NCI-H345 (cell line): ENCODE measurements at regions not wholly inside any gene's neighbourhood (a gene's known extent, or its start where the extent isn't known, plus 50 kb on each side); places are given as distances from the start of the nearest gene placed in this dataset.
"Not testable (repeated sequence)": the region's sequence is repeated elsewhere in the genome, so short reads cannot be mapped to it uniquely, and the experiment has no call there.

Source experiments
- DNase-seq: peaks from one replicate; lab custom pipeline; 2025; lab: John Stamatoyannopoulos, UW

DNA sequence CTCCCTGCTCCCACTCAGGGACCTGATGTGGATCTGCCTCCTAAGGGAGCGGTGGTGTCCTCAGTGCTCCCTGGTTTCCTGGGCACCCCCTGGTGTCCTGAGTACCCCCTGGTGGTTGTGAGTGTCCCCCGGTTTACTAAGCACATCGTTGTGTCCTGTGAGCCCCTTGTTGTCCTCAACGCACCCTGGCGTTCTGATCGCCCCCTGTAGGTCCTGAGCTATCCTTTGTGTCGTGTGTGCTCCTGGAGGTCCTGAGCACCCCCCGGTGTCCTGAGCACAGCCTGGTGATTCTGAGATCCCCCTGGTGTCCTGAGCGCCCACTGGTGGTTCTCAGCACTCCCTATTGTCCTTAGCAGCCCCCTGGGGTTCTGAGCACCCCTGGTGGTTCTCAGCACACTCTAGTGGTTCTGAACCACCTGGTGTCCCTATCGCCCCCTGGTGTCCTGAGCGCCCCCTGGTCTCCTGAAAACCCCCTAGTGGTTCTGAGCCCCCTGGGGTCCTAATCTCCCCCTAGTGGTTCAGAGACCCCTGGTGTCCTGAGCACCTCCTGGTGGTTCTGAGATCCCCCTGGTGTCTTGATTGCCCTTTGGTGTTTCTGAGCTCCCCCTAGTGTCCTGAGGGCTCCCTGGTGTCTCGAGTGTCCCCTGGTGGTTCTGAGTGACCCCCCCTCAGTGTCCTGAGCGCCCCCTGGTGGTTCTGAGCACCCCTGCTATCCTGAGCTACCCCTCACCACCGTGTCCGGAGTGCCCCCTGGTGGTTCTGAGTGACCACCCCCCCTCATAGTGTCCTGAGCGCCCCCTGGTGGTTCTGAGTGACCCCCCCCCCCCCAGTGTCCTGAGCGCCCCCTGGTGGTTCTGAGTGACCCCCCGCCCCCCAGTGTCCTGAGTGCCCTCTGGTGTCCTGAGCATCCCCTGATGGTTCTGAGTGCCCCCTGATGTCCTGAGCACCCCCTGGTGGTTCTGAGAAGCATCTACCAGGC, 615.1 kb downstream of the TMEM121 start:
- DNase-seq: no peak

DNA sequence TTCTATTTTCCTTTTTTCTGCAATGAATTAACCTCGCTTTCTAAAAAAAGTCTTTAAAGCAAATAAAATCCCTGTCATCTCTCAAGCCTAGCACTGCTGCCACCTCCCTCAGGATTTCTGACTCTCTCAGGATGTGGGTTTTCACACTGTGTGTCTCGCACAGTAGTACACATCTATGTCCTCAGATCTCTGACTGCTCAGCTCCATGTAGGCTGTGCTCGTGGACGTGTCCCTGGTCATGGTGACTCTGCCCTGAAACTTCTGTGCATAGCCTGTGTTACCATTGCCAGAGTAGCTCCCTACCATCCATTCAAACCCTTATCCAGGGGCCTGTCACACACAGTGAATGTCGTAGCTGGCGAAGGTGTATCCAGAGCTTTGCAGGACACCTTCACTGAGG, 619.3 kb downstream of the TMEM121 start:
- not testable (repeated sequence) for DNase-seq

DNA sequence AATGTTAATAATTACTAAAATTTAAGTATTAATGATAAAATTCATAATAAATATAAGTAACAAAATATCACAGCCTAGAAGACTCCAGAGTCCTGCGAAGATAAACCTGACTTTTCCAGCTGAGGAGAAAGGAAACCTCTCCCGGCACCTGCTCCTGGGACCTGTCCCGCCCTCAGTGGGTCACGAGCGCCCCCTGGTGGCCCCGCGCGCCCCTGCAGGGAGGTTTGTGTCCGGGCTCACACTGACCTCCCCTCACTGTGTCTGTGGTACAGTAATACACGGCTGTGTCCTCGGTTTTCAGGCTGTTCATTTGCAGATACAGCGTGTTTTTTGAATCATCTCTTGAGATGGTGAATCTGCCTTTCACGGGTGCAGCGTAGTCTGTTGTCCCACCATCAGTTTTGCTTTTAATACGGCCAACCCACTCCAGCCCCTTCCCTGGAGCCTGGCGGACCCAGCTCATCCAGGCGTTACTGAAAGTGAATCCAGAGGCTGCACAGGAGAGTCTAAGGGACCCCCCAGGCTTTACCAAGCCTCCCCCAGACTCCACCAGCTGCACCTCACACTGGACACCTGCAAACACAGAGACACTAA, 627.1 kb downstream of the TMEM121 start:
- DNase-seq: peak; percentile 39

DNA sequence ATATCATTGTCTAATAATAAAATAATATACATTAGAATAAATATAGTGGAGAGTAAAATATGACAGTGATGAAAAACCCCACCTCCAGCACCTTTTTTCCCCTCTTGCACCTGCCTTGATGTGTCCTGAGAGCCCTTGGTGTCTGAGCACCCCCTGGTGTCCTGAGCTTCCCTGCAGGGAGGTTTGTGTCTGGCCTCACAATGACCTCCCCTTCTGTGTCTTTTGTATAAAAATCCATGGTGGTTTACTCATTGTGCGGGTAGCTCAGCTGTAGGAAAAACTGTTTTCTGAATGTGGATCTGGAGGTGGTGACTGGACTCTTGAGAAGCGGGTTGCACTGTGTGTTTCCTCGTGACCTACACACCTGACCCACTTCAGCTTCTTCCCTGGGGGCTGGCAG, 636.9 kb downstream of the TMEM121 start:
- DNase-seq: no peak

DNA sequence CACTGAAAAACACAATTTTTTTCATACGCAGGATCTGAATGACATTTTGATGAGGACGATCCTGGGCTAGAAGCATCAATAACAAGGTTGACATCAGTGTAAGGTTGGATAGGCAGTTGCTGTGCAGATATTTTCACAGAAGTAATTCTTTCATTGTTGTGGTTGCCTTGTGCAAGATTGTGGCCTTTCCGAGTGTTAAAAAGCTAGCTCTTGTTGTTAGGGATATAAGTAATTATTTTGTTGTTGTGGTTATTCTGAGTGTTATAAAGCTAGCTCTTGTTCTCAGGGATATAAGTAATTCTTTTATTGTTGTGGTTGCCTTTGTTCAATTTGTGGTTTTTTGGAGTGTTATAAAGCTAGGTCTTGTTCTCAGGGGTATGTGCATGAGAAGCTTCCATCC, 637.4 kb downstream of the TMEM121 start:
- DNase-seq: not testable (repeated sequence)

DNA sequence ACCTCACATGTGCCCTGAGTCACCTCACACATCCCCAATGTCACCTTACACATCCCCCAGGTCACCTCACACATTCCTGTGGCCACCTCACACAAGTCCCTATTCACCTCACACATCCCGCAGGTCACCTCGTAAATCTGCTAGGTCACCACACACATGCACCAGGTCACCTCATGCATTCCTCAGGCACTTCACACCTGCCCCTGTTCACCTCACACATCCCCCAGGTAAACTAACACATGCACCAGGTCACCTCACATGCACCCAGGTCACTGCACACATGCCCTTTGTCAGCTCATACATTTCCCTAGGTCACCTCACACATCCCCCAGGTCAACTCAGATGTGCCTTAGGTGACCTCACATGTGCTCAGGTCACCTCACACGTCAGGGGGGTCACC, 639.8 kb downstream of the TMEM121 start:
- DNase-seq: no peak

DNA sequence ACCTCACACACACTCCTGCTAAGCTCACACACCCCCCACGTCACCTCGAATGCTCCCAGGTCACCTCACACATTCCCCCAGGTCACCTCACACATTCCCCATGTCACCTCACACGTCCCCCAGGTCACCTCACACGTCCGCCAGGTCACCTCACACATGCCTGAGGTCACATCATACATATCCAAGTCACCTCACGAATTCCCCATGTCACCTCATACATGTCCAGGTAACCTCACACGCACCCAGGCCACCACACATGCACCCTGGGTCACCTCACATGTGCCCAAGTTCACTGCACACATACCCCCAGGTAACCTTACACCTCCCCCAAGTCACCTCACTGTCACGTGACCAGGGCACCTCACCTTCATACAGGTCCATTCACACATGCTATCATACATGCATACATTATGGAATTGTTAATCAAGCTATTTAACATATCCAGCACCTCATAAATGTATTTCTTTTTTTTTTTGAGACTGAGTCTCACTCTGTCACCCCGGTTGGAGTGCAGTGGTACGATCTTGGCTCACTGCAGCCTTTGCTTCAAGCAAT, 640.3 kb downstream of the TMEM121 start:
- no peak for DNase-seq

DNA sequence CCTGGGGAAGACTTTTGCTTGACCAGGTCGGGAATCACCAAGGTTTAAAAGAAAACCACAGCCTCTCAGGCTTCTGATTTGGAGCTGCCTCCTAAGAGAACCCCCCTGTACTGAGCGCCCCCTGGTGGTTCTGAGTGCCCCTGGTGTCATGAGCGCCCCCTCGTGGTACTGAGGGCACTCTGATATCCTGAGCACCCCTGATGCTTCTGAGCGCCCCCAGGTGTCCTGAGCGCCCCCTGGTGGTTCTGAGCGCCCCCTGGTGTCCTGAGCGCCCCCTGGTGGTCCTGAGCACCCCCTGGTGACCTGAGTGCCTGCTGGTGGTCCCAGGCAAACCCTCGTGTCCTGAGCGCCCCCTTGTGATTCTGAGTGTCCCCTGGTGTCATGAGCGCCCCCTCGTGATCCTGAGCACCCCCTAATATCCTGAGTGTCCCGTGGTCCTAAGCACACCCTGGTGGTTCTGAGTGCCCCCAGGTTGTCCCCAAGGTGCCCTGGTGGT, 643.8 kb downstream of the TMEM121 start:
- not testable (repeated sequence) for DNase-seq

DNA sequence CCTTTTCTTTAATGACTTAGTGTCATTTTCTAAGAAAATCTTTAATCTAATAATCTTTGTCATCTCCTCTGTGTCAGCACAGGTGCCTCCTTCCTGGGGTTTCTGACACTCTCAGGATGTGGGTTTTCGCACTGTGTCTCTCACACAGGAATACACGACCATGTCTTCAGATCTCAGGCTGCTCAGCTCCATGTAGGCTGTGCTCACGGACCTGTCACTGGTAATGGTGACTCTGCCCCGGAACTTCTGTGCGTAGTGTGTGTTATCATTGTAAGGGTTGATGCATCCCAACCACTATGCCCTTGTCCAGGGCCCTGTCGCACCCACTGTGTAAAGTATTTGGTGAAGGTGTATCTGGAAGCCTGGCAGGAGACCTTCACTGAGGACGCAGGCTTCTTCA, 647.8 kb downstream of the TMEM121 start:
- no peak for DNase-seq

DNA sequence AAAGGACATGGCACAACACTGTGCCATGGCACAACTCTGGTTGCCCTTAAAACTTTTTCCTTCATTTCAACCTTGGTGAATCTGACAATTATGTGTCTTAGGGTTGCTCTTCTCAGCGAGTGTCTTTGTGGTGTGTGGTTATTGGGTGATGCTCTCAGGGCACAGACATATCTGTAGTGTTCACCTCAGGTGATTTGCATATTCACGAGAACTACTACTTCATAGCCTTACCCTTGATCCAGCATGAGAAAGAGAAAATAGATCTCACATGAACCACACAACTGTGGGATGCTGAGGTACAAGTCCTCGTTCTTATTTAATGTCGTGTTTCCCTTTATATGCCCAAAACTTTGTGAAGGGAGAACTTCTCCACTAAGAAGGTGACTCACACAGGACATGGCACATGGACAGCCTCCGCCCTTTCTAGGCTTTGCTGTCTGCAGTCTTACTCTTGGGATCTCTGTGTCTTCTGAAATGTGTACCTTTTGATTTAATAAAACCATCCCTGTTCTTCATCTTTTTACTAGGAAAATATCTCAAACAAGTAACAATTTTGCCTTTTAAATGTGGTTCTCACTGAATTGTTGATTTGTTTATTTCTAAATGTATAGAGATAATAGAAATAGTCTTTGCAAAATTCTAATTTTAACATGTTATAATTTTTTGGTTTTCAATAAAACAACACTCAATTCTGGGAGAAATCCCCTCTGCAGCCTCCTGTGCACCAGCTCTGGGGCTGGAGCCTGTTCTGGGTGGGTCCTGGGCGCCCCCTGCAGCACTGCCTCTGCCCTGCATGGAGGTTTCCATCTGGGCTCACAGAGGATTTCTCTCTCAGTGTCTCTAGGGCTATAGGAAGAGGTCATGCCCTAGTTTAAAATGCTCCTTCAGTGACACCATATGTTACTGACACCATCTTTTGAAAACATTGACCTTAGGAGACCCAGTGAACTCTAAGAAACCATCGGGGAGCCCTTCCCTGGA, 651.2 kb downstream of the TMEM121 start:
- DNase-seq: not testable (repeated sequence)

DNA sequence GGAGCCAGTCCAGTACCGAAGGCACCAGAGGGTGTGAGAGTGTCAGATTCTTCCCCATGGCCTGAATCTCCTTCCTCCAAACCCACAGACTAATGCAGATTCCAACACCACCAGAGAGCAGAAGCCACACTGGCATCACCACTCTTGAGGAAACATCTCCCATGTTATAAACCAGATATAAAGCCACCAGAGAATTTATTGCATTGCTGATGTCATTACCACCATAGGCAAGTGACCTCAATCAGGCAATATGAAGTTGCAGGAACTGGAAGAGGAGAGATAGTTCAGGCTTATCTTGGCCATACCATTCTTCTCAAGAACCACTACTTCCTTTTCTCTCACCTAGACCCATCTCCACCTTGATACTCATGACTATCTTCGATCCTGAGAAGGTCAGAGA, 653.4 kb downstream of the TMEM121 start:
- no peak for DNase-seq

DNA sequence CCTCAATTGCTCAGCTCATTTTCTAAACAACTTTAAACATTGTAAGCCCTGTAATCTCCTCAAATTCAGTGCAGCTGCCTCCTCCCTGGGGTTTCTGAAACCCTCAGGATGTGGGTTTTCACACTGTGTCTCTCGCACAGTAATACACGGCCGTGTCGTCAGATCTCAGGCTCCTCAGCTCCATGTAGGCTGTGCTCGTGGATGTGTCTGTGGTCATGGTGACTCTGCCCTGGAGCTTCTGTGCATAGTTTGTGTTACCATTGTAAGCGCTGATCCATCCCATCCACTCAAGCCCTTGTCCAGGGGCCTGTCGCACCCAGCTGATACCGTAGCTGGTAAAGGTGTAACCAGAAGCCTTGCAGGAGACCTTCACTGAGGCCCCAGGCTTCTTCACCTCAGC, 658.4 kb downstream of the TMEM121 start:
- DNase-seq: not testable (repeated sequence)

DNA sequence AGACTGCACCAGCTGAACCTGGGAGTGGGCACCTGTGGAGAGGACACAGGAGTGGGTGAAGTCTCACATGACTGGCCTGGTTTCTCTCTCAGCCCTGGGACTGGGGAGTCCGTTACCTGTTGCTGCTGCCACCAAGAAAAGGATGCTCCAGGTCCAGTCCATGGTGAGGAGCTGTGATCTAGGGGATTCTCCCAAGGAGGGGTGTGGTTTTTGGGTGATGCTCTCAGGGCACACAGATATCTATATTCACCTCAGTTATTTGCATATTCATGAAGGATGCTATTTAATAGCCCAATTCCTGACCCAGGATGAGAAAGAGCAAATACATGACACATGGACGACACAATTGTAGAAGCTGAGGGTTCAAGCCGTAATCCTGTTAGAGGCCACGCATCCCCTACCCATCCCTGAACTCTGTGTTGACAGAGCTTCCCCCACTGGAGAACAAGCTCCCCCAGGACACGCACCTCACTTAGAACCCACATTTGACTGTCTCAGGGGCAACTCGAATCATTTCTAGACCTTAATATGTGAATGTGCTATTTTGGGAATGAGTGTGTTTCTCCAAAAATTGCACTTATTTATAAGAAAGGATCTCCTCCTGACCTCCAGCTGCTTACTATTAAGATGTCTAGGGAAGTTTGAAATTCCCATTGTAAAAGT, 658.9 kb downstream of the TMEM121 start:
- not testable (repeated sequence) for DNase-seq

DNA sequence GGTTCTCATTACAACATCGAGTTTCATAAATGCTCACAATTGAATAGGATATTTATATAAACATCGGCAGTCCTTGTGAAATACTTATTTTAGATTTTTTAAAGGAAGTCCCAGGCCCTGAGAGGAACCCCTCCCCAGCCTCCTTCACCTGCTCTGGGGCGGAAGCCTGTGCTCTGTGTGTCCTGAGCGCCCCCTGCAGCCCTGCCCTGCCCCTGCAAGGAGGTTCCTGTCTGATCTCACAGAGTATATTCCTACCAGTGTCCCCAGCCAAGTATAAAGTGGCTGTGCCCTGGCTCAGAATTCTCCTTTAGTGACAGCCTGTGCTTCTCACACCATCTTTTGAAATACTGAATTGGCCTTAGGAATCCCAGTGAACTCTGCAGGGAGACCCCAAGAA, 659.5 kb downstream of the TMEM121 start:
- DNase-seq: no peak

DNA sequence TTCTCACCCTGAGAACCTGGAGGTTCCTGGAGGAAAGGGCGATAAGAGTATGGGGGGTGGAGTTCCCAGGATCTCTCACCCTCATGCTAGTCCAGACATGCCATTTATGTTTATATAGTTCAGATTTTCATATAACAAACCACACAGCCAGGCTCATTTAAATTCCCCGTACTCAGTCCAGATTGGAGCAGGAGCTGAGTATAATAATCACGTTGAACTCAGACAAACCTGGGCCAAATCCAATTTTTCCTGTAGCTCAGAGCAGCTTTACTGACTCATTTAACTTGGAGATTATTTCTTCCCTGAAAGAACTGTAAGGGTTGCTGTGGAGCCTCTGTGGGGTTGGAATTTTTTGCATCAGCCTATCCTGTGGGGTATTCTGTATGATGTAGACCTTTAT, 660.8 kb downstream of the TMEM121 start:
- DNase-seq: no peak

DNA sequence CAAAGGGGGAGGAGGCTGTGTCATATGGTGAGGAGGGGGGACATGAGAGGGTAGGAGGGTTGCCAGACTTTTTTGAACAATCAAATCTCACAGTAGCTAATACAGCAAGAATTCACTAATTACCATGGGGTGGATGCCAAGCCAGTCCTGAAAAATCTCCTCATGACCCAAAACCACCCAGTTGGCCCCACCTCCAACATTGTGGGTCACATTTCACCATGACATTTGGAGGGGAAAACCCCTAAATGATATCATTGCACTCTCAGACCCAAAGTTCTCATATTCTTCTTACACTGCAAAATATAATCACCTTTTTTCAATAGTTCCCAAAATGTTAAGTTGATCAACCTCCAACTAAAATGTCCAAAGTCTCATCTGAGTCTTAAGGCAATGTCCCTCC, 666.3 kb downstream of the TMEM121 start:
- DNase-seq: not testable (repeated sequence)

DNA sequence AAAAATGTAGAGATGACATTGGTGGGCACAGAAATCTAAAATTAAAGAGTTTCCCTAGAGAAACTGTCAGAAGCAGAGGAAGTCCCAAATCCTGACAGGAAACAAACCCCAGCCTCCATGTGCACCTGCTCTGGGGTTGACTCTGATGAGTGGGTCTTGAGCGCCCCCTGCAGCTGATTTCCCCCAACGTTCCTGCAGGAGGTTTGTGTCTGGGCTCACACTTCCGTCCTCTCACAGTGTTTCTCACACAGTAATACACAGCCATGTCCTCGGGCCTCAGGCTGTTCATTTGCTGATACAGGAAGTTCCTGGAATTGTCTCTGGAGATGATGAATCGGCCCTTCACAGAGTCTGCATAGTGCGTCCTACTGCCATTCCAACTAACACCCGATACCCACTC, 670.1 kb downstream of the TMEM121 start:
- not testable (repeated sequence) for DNase-seq

DNA sequence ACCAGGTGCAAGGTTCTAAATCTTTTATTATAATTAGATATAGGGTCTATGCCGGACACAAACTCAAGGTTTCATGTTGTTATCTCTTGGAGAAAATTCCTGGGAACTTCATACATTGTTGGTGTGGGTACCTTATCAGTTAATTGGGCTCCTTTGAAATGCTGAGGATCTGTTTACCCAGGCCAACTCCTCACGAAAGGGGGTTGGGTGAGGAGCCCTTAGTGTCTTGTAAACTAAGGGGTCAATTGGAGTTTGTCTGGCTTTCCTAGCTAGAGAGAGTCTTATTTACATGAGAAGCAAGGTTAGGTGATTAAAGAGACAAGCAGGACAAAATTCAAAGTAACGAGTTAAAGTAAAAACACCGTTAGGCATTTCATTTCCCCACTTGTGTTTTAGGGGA, 670.9 kb downstream of the TMEM121 start:
- DNase-seq: not testable (repeated sequence)

DNA sequence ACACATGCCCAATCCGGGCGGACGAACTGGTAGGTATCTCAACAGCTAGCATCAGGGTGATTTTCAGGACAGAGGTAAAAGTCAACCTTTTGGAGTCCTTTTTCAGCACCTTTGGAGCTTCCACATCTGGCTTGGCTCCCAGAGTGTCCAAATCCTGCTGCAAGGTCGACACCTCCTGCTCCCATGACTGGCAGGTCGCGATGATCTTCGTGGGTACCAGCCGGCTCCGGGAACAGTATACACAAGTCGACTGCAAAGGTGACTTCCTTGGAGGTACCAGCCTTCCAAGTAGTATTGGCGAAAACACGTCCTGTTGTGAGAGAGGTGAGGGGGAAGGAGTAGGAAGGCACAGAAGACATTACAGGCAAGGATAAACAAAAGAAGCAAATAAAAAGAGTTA, 672.7 kb downstream of the TMEM121 start:
- DNase-seq: no peak

DNA sequence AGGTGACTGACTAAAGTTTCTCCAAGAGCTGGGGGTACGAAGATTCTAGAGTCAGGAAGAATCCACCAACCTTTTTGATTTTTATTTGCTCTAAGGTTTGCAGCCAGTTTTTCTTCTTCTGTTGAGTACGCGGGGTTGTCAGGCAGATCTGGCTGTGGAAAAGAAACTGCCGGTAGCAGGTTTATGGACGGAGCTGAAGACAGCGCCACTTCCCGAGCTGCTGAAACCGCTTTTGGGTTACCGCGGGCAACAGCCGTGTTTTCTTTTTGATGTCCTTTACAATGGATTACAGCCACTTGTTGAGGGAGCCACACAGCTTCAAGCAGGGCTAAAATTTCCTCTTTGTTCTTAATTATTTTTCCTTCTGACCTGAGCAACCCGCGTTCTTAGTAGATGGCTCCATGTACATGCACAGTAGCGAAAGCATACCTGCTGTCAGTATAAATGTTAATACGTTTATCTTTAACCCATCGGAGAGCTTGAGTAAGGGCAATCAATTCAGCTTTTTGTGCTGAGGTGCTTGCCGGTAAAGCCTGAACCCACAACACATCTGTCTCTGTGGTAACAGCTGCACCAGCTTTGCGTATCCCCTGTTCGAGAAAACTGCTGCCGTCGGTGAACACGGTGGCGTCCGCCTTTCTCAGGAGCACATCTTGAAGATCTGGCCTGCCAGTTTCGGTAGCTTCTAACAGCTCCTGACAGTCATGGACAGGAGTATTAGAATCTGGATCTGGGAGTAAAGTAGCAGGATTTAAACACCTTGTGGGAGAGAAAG, 674.3 kb downstream of the TMEM121 start:
- no peak for DNase-seq
